ENCODE measurements at regions not wholly inside any gene's neighbourhood (a gene's known extent, or its start where the extent isn't known, plus 50 kb on each side); places are given as distances from the start of the nearest gene placed in this dataset.
A peak's percentile ranks its signal among the peaks of the same experiment; 100 is the strongest.

DNA sequence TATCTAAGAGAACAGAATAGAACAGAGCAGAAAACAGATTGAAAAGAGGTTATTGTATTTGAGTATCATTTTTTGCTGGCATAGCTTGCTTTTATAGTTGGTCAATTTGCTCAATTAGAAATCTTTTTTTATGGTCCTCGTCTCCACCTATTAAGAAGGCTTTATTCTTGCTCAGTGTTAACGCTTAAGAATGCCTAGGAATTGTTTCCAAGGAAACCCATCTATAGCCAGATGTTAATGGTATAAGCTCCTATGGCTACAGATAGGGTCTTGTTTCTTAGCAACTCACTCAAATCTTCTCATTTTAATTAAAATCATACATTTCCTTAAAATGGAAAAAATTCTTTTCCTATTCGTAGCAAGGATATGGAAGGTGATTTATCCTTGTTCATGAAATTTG lies 392.3 kb downstream of the TMEM135 start:
- DNase-seq (ENCODE audit: low spot score): no peak

GRCh38 chr11:87428266-87428665 lies 390.5 kb downstream of the TMEM135 start:
- DNase-seq (ENCODE audit: low spot score): no peak

- no peak for DNase-seq (ENCODE audit: low spot score)
Measured at GRCh38 chr11:87425943-87426342, 388.2 kb downstream of the TMEM135 start.

GRCh38 chr11:87425391-87425790 lies 387.7 kb downstream of the TMEM135 start:
- no peak for DNase-seq (ENCODE audit: low spot score)

GRCh38 chr11:87423161-87423560 lies 385.4 kb downstream of the TMEM135 start:
- no peak for DNase-seq (ENCODE audit: low spot score)

GRCh38 chr11:87422566-87422965 lies 384.8 kb downstream of the TMEM135 start:
- no peak for DNase-seq (ENCODE audit: low spot score)

GRCh38 chr11:87421422-87421821 lies 383.7 kb downstream of the TMEM135 start:
- DNase-seq (ENCODE audit: low spot score): peak; percentile 56

DNA sequence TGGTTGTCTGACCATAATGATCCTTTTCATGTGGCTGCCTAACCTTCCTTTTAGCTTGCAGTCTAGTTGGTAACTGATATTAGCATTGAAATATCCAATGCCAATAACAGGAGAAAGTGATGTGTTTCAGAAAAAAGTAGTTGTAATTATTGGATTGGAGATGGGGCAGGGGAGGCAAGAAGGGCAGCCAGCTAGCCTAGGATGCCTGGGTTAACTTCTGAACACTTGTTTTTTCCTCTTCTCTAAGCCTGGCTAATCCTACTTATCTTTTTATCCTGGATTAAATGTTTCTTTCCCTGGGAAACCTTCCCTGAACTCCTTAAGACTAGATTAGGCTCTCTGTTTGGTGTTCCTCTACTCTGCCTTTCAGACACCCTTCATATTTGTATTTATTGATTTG lies 380.2 kb downstream of the TMEM135 start:
- no peak for DNase-seq (ENCODE audit: low spot score)

DNA sequence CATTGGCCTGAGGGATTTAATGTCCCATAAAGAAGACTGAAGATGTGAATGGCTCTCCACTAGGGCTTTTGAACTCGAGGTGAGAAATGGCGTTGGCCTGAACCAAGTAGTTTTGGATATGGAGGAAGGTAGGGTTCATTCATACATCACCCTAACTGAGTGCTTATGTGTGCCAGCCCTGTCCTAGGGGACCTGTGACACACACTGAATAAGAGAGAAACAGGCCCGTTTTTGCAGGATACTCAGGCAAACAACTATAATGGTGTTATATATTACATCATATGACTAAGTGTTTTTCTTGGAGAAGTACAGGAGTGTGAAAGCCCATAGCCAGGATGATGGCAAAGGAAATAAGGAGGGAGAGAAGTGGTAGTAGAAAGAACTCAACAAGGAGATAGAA lies 368.1 kb downstream of the TMEM135 start:
- DNase-seq (ENCODE audit: low spot score): no peak

- DNase-seq (ENCODE audit: low spot score): no peak
Measured at GRCh38 chr11:87405356-87405755, 367.6 kb downstream of the TMEM135 start.

GRCh38 chr11:87401653-87402052 lies 363.9 kb downstream of the TMEM135 start:
- DNase-seq (ENCODE audit: low spot score): no peak

- no peak for DNase-seq (ENCODE audit: low spot score)
Measured at GRCh38 chr11:87399341-87399740, 361.6 kb downstream of the TMEM135 start.

DNA sequence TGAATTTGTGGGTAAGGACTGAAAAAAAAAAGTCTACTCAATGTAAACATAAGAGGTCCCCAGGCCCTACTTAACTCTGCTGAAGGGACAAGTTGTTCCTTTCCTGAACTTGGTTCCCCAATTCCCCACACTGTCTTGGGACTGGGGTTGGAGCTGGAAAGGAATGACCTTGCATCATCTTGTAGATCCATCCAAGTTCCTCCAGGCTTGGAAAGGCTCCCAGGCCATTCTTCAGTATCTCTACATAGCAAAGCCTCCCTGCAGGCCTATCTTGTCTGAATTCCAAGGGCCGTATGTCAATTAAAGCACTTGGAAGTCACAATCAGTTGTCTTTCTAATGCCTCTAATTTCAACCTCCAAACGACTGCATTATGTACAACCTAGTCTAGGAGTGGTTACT lies 361.2 kb downstream of the TMEM135 start:
- no peak for DNase-seq (ENCODE audit: low spot score)

DNA sequence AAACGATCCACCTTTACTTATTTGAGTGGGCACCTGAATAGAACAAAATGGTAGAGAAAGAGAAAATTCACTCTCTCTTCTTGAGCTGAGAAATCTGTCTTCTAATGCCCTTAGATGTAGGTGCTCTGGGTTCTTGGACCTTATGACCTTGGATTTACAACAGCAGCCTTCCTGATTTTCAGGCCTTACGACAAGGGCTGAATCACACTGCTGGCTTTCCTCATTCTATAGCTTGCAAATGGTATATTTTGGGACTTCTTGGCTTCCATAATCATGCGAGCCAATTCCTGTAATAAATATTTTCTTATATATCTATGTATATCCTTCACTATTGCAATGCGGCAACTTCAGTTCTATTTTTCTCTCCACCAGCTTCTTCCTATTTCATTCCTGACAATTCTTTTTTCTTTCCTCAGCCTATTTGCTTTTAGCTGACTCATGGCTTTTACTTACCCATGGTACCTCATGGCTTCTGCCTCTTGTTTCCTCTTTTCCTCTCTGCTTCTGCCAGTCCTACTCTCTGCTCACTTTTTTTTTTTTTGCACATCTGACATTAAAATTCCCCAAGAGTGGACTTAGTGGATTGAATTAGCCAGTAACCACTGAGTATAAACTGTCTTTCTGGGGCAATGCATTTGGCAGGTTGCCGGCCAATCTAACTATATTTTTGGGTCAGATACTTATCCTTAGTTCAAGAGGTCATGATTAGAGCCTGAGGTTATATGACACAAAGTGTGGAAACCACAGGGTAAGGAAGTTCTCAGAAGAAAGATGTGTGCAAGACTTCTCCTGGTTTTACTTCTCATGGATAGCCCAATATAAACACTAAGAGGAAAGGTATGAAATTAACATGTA lies 359.5 kb downstream of the TMEM135 start:
- DNase-seq (ENCODE audit: low spot score): no peak

DNA sequence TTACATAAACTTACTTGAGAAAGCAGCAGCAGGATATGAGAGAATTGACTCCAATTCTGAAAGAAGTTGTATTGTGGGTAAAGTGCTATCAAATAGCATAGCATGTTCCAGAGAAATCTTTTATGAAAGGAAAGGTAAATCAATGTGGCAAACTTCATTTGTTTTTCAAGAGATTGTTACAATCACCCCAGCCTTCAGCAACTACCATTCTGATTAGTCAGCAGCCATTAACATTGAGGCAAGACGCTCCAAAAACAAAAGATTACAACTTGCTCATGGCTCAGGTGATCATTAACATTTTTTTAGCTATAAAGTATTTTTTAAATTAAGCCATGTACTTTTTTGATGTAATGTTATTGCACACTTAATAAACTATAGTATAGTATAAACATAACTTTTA lies 357.2 kb downstream of the TMEM135 start:
- no peak for DNase-seq (ENCODE audit: low spot score)

DNA sequence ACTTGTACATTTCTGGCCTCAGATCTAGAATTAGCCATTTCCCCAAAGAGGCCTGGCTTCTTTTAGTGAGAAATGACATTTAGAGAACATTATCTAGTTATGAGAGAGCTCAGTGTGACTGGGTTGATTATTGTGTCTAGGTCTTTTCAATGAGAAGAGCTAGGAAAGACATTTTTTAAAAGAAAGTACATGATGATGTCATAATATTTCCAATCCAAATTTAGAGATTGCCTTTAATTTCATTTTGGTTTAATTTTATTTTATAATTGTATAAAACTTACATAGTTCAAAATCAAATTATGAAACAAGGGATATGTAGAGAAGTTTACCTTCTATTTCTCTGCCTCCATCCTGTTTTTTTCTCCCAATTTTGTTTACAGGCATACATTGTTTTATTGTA lies 354.9 kb downstream of the TMEM135 start:
- DNase-seq (ENCODE audit: low spot score): no peak

GRCh38 chr11:87391496-87391895 lies 353.8 kb downstream of the TMEM135 start:
- DNase-seq (ENCODE audit: low spot score): no peak

DNA sequence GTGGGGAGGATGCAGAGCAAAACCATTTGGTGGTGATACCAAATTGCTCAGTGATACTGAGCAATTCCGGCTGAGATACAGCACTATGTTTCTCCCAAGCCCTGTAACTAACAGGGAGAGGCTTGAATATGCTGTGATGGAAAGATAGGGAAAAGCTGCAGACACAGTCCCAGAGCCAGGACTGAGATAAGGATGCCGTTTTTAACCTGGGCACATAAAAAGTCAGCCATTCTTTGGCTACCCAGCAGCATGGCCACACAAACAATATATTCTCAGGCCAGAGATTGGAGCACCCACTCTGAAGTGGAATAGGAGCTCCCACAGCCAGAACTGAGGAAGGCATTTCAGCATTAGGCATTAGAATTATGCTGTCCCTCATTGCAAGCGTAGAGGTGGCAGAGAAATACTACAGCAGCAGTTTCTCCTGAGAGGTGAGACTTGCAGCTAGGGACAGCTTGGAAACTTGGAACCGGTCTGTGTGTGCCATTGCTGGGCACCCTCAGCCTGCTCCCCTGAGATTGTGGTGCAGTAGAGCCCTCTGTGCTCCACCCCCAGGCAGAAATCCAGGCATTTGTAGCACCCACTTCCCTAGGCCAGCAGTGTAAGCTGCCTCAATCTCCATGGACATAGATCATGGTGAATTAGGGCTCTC lies 346.5 kb downstream of the TMEM135 start:
- no peak for DNase-seq (ENCODE audit: low spot score)

- DNase-seq (ENCODE audit: low spot score): no peak
Measured at GRCh38 chr11:87374038-87374807, 336.5 kb downstream of the TMEM135 start.
